ENCODE measurements at regions not wholly inside any gene's neighbourhood (a gene's known extent, or its start where the extent isn't known, plus 50 kb on each side); places are given as distances from the start of the nearest gene placed in this dataset.

GRCh38 chr5:3654515-3654914, 58.9 kb downstream of the IRX1 start:
- intact Hi-C loops (cut with micrococcal nuclease): no loop called here

- intact Hi-C loops (cut with micrococcal nuclease): no loop called here
These were observed 61.2 kb downstream of the IRX1 start for GRCh38 chr5:3656803-3657202.

- intact Hi-C loops (cut with micrococcal nuclease): no loop called here
These were observed 61.9 kb downstream of the IRX1 start for GRCh38 chr5:3657364-3658022.

DNA sequence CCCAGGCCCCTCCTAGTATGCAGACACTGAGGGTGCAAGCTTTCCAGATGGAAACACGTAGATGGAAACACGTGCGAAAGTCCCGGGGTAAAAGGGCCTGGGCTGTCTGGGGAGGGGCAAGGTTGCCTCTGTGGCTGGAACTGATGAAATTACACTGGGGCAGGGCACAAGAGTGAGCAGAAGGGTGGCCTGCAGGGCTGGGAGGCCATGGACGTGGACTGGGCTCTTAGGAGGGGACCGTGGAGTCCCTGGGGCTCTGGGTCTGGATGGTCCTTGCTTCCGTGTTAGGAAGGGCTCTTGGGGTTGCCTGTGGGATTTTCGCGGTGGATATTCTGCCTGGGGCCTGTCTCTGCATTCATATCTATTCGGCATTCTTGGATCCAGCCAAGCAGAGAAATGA, 63.3 kb downstream of the IRX1 start:
- intact Hi-C loops (cut with micrococcal nuclease): no loop called here

- intact Hi-C loops (cut with micrococcal nuclease): no loop called here
These were observed 64.3 kb downstream of the IRX1 start for GRCh38 chr5:3659907-3660306.

- intact Hi-C loops (cut with micrococcal nuclease): no loop called here
These were observed 65.0 kb downstream of the IRX1 start for GRCh38 chr5:3660630-3661029.

GRCh38 chr5:3661755-3662296, 66.2 kb downstream of the IRX1 start:
- intact Hi-C loops (cut with micrococcal nuclease): no loop called here

DNA sequence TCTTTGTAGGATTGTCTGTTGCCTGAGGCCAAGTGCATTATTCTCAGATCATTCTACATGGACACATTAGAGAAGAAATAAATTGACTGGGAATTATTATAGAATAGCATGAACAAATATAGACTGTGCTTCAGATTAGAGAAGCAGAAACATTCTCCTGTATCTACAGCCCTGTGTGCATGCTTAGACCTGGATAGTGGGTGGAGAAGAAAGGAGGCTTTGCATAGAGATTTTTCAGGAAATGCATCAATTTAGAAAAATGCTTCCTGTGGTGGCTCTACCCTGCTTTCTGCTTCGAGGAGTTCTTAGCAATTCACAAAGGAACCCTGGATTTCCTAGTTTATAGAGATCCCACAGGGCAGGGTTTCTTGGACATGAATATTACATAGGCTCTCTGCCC, 66.7 kb downstream of the IRX1 start:
- intact Hi-C loops (cut with micrococcal nuclease): no loop called here

DNA sequence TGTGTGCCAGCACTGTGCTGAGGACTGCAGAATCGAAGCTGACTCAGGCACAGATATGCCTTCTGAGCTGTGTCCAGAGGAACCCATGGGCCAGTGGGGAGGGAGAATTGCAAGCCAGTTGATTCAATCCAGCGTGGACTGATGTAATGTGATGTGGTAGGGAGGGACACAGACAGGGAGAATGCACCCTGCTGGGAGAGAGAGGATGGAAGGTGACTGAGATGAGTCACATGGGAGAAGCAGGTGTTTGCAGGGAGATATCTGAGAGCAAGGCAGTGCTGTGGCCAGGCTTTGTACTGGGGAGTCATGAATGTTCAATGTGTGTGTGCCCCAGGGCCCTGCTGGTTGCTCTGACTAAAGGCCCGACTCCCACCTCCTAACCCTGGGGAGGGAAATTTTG, 75.7 kb downstream of the IRX1 start:
- intact Hi-C loops (cut with micrococcal nuclease): no loop called here

DNA sequence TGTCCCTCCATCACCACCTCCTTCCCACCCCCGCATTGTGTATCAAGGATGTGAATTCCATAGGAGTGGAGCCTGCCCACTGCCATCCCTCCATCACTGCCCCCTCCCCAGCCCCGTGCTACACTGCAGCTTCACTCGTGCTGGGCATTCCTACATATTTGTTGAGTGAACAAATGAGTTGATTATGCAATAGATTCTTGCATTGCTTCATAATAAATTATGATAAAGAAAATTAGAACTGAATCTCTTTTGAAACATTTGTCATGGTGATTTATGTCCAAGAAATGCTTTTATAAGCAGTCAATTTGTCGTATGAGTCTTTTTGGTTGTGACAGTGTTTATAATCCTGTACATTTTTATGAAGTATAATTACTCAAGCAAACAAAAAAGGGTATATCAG, 83.2 kb downstream of the IRX1 start:
- intact Hi-C loops (cut with micrococcal nuclease): no loop called here

DNA sequence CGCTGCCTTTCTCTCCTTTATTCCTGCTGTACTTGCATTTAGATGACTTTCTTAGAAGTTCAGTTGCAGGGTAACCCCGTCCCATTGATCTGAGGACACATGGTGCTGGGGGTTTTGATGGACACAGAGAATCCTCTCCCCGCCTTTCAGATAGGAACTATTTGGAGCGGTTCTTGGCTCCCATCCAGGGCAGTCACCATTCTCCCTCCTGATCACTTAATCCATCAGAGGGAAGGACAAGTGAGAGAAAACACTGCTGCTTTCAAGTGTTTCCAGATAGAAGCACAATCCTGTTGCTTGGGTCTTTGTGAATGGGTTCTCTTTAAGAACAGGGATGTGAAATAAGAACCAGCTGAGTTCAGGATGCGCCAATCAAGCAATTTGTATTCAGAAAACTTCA, 85.2 kb downstream of the IRX1 start:
- intact Hi-C loops (cut with micrococcal nuclease): no loop called here

DNA sequence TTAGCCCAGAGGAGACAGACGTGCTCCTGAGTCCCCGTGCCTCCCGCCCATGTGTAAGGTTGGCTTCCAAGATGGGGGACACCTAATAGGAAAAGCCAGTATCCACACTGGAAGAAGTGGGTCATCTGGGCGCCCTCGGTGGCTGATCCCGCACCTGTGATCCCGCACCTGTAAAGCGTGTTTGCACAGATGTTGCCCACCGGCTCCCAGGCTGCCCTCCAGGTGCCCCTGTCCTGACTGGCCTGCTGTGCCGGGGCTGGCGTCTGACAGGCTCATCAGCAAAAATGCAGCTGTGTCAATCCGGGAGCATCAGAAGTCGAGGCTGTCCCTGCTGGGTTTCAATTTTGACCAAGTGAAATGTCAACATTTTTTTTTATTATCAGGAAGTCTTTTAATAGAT, 88.5 kb downstream of the IRX1 start:
- intact Hi-C loops (cut with micrococcal nuclease): no loop called here

DNA sequence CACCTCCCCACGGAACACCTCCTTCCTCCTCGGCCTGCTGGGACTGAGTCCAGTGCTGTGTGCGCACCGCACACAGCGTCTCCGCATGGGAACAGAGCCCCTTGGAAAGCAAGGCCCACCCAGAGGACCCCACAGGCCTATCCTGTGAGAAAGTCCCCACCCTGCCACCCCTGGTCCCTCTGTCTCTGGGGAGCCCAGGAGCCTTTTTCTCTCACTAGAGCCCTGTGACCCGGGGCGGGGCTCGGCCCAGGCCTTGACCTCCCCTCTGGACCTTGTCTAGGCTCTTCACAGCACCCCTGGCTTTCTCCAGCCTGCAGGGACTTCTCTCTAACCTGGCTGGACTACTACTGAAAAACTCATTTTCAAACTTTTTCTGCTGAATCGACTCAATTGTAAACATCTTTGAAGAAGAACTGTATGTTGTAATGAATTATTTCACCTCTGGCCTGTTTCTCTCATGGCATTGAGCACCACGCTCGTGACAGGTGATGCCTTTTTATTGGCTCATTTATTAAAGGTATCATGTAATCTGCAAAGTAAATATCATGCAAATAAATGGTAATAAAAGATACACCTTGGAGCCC, 89.2 kb downstream of the IRX1 start:
- intact Hi-C loops (cut with micrococcal nuclease): no loop called here

DNA sequence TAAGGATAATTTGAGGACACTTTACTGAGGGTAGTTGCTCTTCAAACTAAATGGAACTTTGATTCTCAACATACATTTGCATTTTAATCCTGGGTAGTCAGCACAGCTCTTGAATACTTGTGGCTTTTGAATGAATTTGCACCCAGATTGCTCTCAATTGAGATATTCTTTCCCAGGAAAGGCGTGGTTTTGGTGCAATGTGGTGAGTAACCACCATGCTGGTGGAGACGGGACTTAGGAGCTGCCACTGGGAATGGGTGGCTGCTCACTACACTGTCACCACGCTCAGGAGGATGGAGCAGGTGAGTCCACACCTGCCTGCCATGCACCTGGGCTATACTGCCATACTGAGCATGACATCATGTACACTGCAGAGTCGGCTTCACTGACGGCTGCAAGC, 99.2 kb downstream of the IRX1 start:
- intact Hi-C loops (cut with micrococcal nuclease): no loop called here

GRCh38 chr5:3695818-3696217, 100.2 kb downstream of the IRX1 start:
- intact Hi-C loops (cut with micrococcal nuclease): no loop called here

DNA sequence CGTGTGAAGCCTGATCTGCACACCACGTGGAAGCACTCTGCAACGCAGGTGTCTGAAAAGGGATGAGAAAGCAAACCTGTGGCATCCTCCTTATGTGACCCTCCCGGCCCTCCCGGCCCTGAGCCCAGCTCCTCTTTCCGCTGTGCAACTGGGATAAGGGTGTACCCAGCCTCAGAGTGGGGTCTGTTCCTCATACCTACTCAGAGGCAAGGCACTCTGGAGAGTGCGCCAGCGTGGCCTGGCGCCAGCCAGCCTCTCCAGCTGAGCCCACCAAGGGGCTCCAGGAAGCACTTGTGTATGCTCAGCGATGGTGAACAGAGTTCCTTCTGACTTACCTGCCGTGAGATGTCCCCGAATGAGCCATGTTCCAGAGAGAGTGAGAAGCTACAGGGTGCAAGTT, 102.8 kb downstream of the IRX1 start:
- intact Hi-C loops (cut with micrococcal nuclease): no loop called here

- intact Hi-C loops (cut with micrococcal nuclease): no loop called here
These were observed 106.1 kb downstream of the IRX1 start for GRCh38 chr5:3701694-3702093.

DNA sequence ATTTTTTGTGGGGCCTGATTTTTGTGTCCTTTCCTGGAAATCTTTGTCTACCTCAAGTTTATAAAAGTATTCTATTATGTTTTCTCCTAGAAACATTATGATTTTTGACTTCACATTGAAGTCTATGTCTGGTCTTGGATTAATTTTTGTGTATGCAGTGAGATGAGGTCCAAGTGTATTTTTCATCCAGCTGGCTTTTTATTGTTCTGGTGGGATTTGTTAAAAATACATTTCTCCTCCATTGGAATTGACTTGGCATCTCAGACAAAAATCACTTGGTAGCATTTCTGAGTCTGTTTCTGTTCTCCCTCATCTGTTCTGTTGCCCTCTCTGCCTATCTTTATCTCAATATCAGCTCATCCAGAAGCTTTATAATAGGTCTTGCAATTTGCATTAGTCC, 109.0 kb downstream of the IRX1 start:
- intact Hi-C loops (cut with micrococcal nuclease): no loop called here

DNA sequence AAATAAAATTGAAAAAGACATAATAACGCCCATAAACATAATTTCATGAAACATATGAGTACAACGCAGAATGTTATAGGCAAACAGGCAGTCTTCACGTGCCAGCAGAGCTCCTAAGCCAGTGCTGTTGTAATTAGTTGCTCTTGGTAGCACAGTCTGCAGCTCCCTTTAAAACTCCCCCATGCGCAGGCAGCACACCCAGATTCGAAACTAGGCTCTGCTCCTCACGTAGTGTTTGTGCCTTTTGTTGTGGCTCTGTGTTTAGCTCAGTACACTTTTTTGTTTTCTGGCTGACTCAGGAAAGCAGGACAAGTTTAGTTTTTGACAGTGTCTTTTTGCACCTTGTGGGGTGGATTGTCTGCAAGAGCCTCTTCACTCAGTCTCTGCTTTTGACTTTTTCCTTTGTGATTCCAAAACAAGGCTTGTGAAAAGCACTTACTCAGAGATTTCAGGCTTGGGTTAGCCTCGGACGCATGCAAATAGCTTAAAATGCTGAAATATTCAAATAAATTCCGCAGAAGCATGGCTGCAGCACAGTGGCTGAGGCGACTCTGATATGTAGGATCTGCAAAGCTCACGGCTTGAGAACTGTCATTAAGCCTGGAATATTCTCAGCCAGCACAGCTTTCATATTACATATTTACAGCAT, 113.6 kb downstream of the IRX1 start:
- intact Hi-C loops (cut with micrococcal nuclease): no loop called here

- intact Hi-C loops (cut with micrococcal nuclease): no loop called here
These were observed 114.2 kb downstream of the IRX1 start for GRCh38 chr5:3709717-3710348.

DNA sequence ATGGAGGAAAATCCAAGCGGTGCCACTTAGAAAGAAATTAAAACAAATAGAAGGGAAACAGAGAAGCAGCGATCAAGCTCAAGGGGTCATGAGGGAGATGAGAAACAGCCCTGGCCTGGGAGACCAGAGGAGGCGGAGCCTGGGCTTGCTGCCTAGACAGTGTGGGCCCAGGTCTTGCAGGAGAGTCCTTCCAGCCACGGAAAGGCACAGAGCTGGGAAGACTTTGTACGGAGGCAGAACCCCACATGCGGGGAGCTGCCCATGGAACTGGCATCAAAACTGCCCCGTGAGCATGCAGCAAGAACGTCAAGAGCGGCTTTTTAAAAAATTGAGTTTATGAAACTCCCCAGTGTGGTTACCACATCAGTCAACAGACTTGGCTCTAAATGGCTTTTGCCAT, 119.4 kb downstream of the IRX1 start:
- intact Hi-C loops (cut with micrococcal nuclease): no loop called here

GRCh38 chr5:3729631-3730030, 134.0 kb downstream of the IRX1 start:
- intact Hi-C loops (cut with micrococcal nuclease): no loop called here
